MCF 10A (cell line): ENCODE measurements at regions not wholly inside any gene's neighbourhood (a gene's known extent, or its start where the extent isn't known, plus 50 kb on each side); places are given as distances from the start of the nearest gene placed in this dataset.

Experiments used
- BruUV-seq: library from RNA; stranded (reverse); fragments of 400-500 nt; replicated peaks from 2 replicates; lab custom pipeline; 2021; lab: Mats Ljungman, UMichigan
- CTCF ChIA-PET: fragments of 300-600 bp; sonication (Branson Sonifier 250); formaldehyde crosslinking; extraction: SDS; loops from one replicate; lab custom pipeline; 2021; ENCODE audit warnings: antibody characterized with exemption, inconsistent platforms; lab: Yijun Ruan, JAX
- POLR2A ChIA-PET: fragments of 300-600, 350-650 bp; sonication (Branson Sonifier 250); formaldehyde crosslinking; extraction: SDS; loops from one replicate; lab custom pipeline; 2020; ENCODE audit warnings: antibody characterized with exemption, inconsistent platforms; lab: Yijun Ruan, JAX
- DNase-seq: peaks from one replicate; pipeline ENCODE4 v3.0.0-alpha.2; 2018; ENCODE audit not compliant: unreplicated experiment
- H3K27ac Mint-ChIP-seq: one replicate; pipeline ENCODE4 v1.8.0; 2022; ENCODE audit warnings: mild to moderate bottlenecking, low read depth, mixed read lengths; ENCODE audit not compliant: unreplicated experiment
- H3K27me3 Mint-ChIP-seq: one replicate; pipeline ENCODE4 v1.8.0; 2022; ENCODE audit warnings: mixed read lengths; ENCODE audit not compliant: insufficient read depth, unreplicated experiment
- H3K36me3 Mint-ChIP-seq: one replicate; pipeline ENCODE4 v1.8.0; 2022; ENCODE audit warnings: mild to moderate bottlenecking, moderate library complexity, mixed read lengths; ENCODE audit not compliant: insufficient read depth, unreplicated experiment
- H3K4me1 Mint-ChIP-seq: one replicate; pipeline ENCODE4 v1.8.0; 2022; ENCODE audit warnings: mixed read lengths; ENCODE audit not compliant: insufficient read depth, unreplicated experiment
- H3K4me3 Mint-ChIP-seq: one replicate; pipeline ENCODE4 v1.8.0; 2022; ENCODE audit warnings: mild to moderate bottlenecking, moderate library complexity, mixed read lengths; ENCODE audit not compliant: unreplicated experiment
- H3K9me3 Mint-ChIP-seq: one replicate; pipeline ENCODE4 v1.8.0; 2022; ENCODE audit warnings: mixed read lengths; ENCODE audit not compliant: unreplicated experiment
- CTCF ChIP-seq: fragments of 200-600 bp; IDR thresholded peaks from one replicate; pipeline ENCODE4 v1.8.0; 2022; ENCODE audit warnings: antibody characterized with exemption, mild to moderate bottlenecking; ENCODE audit not compliant: unreplicated experiment
- intact Hi-C: fragments of 100-400 bp; cut with micrococcal nuclease; formaldehyde crosslinking; loops from 2 replicates; pipeline ENCODE4 v1.14.1; 2022

GRCh38 chr11:70769106-70769505 lies 370.8 kb downstream of the CTTN start:
- TF ChIP-seq CTCF: no peak
- Mint-ChIP-seq H3K27ac (no peak overlapping the region), H3K4me1 (no peaks in the 10 kb centered on the region), H3K9me3 (peaks cover 45% of the 10 kb centered on the region), H3K4me3 (no peak overlapping the region), H3K27me3 (no peaks in the 10 kb centered on the region), H3K36me3 (no peaks in the 10 kb centered on the region)
- no peak for DNase-seq
- POLR2A ChIA-PET: no interaction called here
- no TSS peak for BruUV-seq
- CTCF ChIA-PET: no interaction called here
- intact Hi-C loops: no loop called here

GRCh38 chr11:70769521-70769920 lies 371.2 kb downstream of the CTTN start:
- no peaks in the 10 kb centered on the region for H3K27me3 Mint-ChIP-seq
- peaks cover 44% of the 10 kb centered on the region for H3K9me3 Mint-ChIP-seq
- intact Hi-C loops: no loop called here
- ChIA-PET CTCF (no interaction called here), POLR2A (no interaction called here)
- TF ChIP-seq CTCF: no peak
- no peak overlapping the region for H3K4me3 Mint-ChIP-seq
- no peaks in the 10 kb centered on the region for H3K36me3 Mint-ChIP-seq
- no peak overlapping the region for H3K27ac Mint-ChIP-seq
- H3K4me1 Mint-ChIP-seq: no peaks in the 10 kb centered on the region
- no TSS peak for BruUV-seq
- no peak for DNase-seq

- DNase-seq: no peak
- no peak overlapping the region for H3K4me3 Mint-ChIP-seq
- intact Hi-C loops: no loop called here
- no peak for TF ChIP-seq CTCF
- ChIA-PET POLR2A (no interaction called here), CTCF (no interaction called here)
- H3K27ac Mint-ChIP-seq: no peak overlapping the region
- BruUV-seq: no TSS peak
- no peaks in the 10 kb centered on the region for H3K4me1 Mint-ChIP-seq
- no peaks in the 10 kb centered on the region for H3K27me3 Mint-ChIP-seq
- no peaks in the 10 kb centered on the region for H3K36me3 Mint-ChIP-seq
- peaks cover 39% of the 10 kb centered on the region for H3K9me3 Mint-ChIP-seq
Observed at GRCh38 chr11:70771099-70771885, 373.0 kb downstream of the CTTN start.

GRCh38 chr11:70772950-70773349 lies 374.6 kb downstream of the CTTN start:
- Mint-ChIP-seq H3K36me3 (no peaks in the 10 kb centered on the region), H3K4me1 (no peaks in the 10 kb centered on the region), H3K4me3 (no peak overlapping the region), H3K27ac (no peak overlapping the region), H3K9me3 (peaks cover 38% of the 10 kb centered on the region), H3K27me3 (no peaks in the 10 kb centered on the region)
- ChIA-PET POLR2A (no interaction called here), CTCF (no interaction called here)
- intact Hi-C loops: no loop called here
- DNase-seq: no peak
- no peak for TF ChIP-seq CTCF
- BruUV-seq: no TSS peak
